Osteocyte (in vitro differentiated cells): ENCODE measurements at regions not wholly inside any gene's neighbourhood (a gene's known extent, or its start where the extent isn't known, plus 50 kb on each side); places are given as distances from the start of the nearest gene placed in this dataset.

Source experiments
- DNase-seq: peaks from one replicate; pipeline ENCODE4 v3.0.0; 2021; ENCODE audit warnings: mixed read lengths; ENCODE audit not compliant: unreplicated experiment; ENCODE audit errors: extremely low spot score
- H3K27ac Mint-ChIP-seq: one replicate; pipeline ENCODE4 v1.8.0; 2021; ENCODE audit warnings: mild to moderate bottlenecking, mixed read lengths; ENCODE audit not compliant: unreplicated experiment
- H3K27me3 Mint-ChIP-seq: one replicate; pipeline ENCODE4 v1.8.0; 2021; ENCODE audit warnings: mixed read lengths; ENCODE audit not compliant: unreplicated experiment
- H3K36me3 Mint-ChIP-seq: one replicate; pipeline ENCODE4 v1.8.0; 2021; ENCODE audit warnings: mixed read lengths; ENCODE audit not compliant: unreplicated experiment
- H3K4me1 Mint-ChIP-seq: one replicate; pipeline ENCODE4 v1.8.0; 2021; ENCODE audit warnings: mixed read lengths; ENCODE audit not compliant: unreplicated experiment
- H3K4me3 Mint-ChIP-seq: one replicate; pipeline ENCODE4 v1.8.0; 2021; ENCODE audit warnings: mild to moderate bottlenecking, moderate library complexity, mixed read lengths; ENCODE audit not compliant: unreplicated experiment
- H3K9me3 Mint-ChIP-seq: one replicate; pipeline ENCODE4 v1.8.0; 2021; ENCODE audit warnings: mixed read lengths; ENCODE audit not compliant: unreplicated experiment
- CTCF ChIP-seq: fragments of 200-600 bp; sonication (generic); IDR thresholded peaks from 2 replicates; pipeline ENCODE4 v1.5.0; 2021; ENCODE audit warnings: antibody characterized with exemption, mild to moderate bottlenecking, moderate library complexity

GRCh38 chr20:40462566-40462965 lies 226.5 kb downstream of the MAFB start:
- Mint-ChIP-seq H3K36me3 (no peaks in the 10 kb centered on the region), H3K4me1 (no peaks in the 10 kb centered on the region), H3K4me3 (no peak overlapping the region), H3K9me3 (no peaks in the 10 kb centered on the region), H3K27me3 (peaks cover 33% of the 10 kb centered on the region), H3K27ac (no peak overlapping the region)
- no peak for TF ChIP-seq CTCF
- no peak for DNase-seq

GRCh38 chr20:40459299-40459698 lies 229.7 kb downstream of the MAFB start:
- Mint-ChIP-seq H3K27ac (no peak overlapping the region), H3K27me3 (peaks cover 39% of the 10 kb centered on the region), H3K4me3 (no peak overlapping the region), H3K9me3 (no peaks in the 10 kb centered on the region), H3K36me3 (no peaks in the 10 kb centered on the region), H3K4me1 (no peaks in the 10 kb centered on the region)
- no peak for TF ChIP-seq CTCF
- DNase-seq = no peak

- no peak overlapping the region for H3K27ac Mint-ChIP-seq
- peaks cover 43% of the 10 kb centered on the region for H3K27me3 Mint-ChIP-seq
- H3K9me3 Mint-ChIP-seq = no peaks in the 10 kb centered on the region
- H3K4me1 Mint-ChIP-seq = no peaks in the 10 kb centered on the region
- no peak for DNase-seq
- TF ChIP-seq CTCF = no peak
- H3K4me3 Mint-ChIP-seq = no peak overlapping the region
- no peaks in the 10 kb centered on the region for H3K36me3 Mint-ChIP-seq
Measured at GRCh38 chr20:40457404-40457803, 231.6 kb downstream of the MAFB start.

GRCh38 chr20:40452758-40453157 lies 236.3 kb downstream of the MAFB start:
- DNase-seq = peak; percentile 4
- Mint-ChIP-seq H3K9me3 (no peaks in the 10 kb centered on the region), H3K27me3 (peaks cover 34% of the 10 kb centered on the region), H3K4me1 (no peaks in the 10 kb centered on the region), H3K36me3 (no peaks in the 10 kb centered on the region), H3K4me3 (no peak overlapping the region), H3K27ac (no peak overlapping the region)
- no peak for TF ChIP-seq CTCF

- DNase-seq = peak; percentile 40
- Mint-ChIP-seq H3K27me3 (peaks cover 34% of the 10 kb centered on the region), H3K4me1 (no peaks in the 10 kb centered on the region), H3K4me3 (no peak overlapping the region), H3K36me3 (no peaks in the 10 kb centered on the region), H3K27ac (no peak overlapping the region), H3K9me3 (no peaks in the 10 kb centered on the region)
- no peak for TF ChIP-seq CTCF
Measured at GRCh38 chr20:40451552-40451951, 237.5 kb downstream of the MAFB start.
